Right lung (tissue), 2 donors: ENCODE measurements at regions not wholly inside any gene's neighbourhood (a gene's known extent, or its start where the extent isn't known, plus 50 kb on each side); places are given as distances from the start of the nearest gene placed in this dataset.
"Not testable (repeated sequence)": the region's sequence is repeated elsewhere in the genome, so short reads cannot be mapped to it uniquely, and the experiment has no call there.

ENCODE experiments used
- DNase-seq, 2 donors: peaks; one replicate each; pipeline ENCODE4 v3.0.0-alpha.2; 2013

- DNase-seq = no peak
Measured at GRCh38 chr15:38614621-38615020, 50.0 kb upstream of the RASGRP1 start.

DNA sequence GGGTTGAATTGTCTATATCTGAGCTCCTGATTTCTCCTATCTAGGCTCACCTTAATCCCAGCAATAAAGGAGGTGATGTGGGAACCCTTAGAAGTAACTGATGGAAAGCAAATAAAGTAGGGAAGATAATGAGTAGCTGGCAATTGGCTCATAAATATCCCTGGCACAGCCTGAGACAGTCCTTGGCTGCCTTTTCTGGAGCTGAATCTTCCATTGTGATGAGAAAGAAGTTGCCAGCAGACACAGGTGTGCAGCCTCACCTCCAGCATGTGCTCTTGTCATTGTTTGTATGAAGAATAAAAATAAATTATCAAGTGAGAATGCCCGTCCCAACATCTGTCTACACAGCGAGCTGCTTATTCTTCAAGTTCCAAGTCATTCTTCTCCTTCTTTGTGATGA is 53.2 kb upstream of the RASGRP1 start:
- DNase-seq = no peak

DNA sequence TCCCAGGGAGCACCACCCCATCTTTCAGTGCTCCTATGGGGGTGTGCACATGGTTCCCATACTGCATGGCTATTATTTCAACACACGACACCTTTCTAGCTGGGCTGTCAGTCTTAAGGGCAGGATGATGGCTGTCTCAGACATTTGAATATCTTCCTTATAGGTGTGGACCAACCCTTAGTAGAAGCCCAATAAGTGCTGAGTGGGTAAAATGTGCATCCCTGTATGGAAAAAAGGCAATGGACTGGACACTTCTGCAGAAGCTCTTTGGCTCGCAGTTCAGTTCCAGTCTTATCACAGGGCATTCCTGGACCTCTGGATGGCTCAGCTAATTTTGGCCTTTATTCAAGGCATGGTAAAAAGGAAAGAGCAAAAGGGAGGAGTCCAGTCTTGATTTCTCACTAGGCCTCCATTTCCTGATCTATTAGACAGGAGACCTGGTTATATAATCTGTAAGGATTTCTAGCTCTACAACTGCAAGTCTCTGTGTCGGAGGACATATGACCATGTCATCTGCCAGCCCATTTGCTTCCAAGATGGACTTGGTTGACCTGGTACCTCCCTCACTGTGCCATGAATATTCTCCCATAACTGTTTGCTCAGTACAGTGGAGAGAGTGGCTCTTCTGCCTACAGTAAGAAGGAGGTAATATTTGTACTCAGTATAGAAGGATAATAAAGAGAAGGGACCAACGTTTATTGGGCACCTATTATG is 53.8 kb upstream of the RASGRP1 start:
- no peak for DNase-seq

DNA sequence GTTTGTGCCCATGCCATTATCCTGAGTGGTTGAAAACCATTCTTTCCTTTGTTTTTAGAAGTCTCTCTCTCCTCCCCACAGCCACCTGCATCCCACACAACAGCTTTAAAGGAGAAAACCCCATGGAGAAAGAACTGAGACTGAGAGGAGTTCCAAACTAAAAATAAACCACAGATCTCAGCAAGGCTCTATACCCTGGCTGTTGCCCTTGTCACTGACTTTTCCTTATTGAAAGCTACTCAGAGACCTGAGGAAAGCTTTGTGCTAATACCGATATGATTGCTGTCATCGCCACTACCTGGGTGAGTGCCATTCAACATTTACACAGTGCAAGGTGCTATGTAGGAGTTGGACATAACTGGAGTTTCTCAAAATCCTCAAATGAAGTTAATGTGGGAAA is 55.5 kb upstream of the RASGRP1 start:
- no peak for DNase-seq

- no peak for DNase-seq
Measured at GRCh38 chr15:38620851-38621594, 56.4 kb upstream of the RASGRP1 start.

GRCh38 chr15:38622304-38622703 is 57.7 kb upstream of the RASGRP1 start:
- DNase-seq = no peak

DNA sequence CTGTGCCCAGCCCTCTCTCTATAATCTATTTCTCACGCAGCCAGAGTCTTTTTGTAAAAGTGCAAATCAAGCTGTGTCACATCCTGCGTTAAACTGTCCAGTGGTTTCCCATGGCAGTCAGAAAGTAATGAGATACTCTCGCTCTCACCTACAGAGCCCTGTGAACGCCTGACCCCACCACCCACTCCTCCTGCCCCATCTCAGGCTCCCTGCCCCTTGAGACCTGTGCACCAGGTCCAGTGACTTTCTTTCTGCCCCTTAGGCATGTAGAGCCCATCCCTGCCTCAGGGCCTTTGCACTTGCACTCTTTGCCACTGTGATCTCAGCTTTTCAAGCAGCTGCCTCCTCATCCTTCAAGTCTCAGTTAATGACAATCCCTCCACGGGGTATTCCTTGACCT is 58.3 kb upstream of the RASGRP1 start:
- DNase-seq = no peak

DNA sequence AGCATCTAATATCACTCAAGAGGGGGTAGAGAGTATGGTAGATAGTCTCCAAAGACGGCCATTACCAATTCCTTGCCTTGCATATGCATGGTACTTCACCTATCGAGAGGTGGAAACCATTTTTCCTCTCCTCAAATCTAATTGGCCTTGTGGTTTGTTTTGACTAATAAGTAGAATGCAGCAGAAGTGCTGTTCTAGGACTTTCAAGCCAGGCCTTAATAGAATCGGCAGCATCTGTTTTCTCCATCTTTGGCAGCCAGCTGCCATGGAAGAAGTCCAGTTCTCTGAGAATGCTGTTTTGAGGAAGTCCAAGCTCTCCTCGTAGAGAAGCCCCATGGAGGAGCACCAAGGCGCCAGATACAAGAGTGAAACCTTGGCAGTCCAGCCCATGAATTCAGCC is 59.1 kb upstream of the RASGRP1 start:
- DNase-seq = peak in 1 of 2 donors; percentile 11

DNA sequence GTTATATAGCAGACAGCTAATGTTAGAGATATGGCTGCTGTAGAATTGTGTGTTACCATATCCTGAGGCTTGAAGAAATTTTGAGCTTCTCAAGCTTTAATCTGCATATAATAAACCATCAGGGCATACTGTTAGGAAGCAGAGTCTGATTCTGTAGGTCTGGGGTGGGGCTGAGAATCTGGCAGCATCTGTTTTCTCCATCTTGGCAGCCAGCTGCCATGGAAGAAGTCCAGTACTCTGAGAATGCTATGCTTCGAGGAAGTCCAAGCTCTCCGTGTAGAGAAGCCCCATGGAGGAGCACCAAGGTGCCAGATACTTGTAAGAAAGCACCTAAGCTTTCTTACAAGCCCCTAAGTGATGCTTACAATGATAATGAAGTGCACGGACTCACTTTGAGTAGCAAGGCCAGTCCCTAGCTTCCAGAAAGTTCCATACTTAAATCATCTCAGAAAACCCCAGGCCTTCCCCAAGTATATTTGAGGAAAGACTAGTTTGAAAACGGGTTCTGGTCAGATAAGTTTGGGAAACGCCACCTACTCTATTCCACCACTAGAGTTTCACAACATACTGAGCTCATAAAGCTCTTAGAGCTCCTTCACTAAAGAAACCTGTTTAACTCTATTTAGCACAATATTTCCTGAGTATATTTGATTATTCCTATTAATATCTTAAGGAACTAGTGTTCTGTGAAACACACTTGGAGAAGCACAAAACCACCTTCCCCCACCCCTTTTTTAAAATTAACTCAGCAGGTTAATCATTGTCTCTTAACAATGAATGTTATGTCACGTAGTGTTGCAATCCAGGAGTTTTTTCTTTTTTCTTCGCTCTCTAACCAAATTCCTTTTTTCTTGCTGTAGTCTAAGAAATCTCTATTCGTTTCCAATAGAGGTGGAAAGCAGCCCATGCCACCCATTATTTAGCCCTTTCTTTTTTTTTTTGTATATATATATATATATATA is 59.9 kb upstream of the RASGRP1 start:
- peak in 1 of 2 donors; percentile 12 for DNase-seq

- no peak for DNase-seq
Measured at GRCh38 chr15:38625886-38626285, 61.3 kb upstream of the RASGRP1 start.

GRCh38 chr15:38626443-38627050 is 61.9 kb upstream of the RASGRP1 start:
- DNase-seq = no peak

DNA sequence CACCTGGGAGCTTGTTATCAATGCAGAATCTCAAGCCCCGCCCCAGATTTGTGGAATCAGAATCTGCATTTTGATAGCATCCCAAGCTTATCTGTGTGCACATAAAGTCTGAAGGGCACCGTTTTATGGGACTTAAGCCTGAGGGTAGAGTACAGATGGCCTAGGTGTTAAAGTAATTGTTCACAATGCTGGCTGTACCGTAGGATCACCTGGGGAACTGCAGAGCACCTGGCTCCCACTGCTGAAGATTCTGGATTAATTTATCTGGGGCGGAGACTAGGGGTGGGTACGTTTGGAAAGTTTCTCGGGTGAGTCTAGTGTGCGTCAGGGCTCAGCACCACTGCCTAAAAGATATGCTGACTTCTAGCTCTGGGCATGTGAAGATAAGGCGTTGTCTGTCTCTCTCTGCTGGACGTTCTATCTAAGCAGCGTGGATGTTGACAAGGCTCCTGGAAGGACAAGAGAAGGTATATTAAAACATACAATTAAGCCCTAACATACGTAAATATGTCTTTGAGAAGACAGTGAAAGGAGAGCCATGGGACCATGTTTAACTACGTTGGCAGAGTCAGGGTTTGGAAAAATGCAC is 63.2 kb upstream of the RASGRP1 start:
- no peak for DNase-seq

DNA sequence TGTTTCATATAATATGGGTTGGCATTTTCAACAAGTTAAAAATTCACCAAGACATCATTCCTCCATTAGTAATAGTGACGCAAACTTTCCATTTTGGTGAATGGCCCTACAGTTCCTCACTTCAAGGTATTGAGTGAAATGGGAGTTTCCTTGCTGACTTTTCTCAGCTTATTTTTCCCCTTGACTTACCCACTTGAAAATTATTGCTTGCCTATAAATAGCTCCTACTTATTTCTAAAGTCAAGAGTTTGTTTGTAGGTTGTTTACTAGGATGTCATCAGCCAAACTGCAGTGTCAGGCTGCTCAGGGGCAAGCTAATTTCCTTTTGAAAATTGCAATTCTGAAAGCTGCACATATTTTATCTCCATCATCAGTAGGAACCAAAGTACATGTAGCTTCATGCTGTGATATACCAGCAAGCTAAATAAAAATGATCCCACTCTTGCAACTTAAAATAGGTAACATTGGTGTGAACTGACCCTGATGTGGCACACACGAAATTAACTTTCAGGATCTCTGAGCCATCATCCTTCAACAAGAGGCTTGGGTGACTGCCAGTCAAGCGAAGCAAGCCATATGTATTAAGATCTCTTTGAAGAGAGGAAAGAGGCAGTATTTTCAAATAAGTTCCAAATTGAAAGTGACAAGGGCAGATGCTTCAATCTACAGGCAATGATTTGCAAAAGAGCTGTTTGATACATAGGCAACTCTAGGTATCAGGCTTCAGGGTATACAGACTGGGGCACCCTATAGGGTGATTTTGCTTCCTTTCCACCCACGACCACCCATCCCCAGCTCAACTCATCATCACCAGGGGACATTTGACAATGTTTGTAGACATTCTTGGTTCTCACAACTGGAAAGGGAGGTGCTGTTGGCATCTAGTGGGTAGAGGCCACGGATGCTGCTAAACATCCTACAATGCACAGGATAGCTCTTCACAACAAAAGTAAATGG is 66.8 kb upstream of the RASGRP1 start:
- no peak for DNase-seq

- no peak for DNase-seq
Measured at GRCh38 chr15:38635170-38635569, 70.6 kb upstream of the RASGRP1 start.

DNA sequence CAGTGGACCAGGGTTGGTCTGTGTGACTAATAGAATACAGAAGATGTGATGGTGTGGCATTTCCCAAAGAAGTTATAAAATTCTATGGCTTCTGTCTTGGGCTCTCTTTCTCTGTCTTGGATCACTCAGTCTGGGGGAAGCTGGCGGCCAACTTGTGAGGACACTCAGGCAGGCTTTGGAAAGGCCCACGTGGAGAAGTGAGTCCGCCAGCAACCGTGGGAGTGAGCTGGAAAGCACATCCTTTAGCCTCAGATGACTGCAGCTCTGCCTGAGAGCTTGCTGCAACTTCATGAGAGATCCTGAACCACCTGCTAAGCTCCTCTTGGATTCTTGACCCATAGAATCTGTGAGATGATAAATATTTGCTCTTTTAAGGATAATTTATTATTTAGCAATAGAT is 72.0 kb upstream of the RASGRP1 start:
- DNase-seq = no peak

- DNase-seq = no peak
Measured at GRCh38 chr15:38638126-38638525, 73.5 kb upstream of the RASGRP1 start.

DNA sequence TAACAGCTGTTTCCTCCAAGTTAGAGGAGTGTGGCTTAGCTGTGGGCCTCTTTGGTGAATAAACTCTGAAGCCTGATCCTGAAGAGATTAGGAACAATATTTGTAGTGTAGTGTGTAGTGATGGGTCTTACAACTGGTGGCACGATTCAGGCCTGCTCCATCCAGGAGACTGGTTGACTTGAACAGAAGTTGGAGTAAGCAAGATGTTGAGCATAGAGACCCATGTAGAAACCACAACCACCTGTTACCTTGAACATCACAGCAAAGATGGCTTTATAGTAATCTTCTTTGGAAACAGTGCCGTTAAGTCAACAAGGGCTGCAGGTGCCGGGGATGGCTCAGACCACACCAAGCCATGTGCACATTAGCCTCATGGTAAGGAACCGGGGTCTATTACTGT is 74.2 kb upstream of the RASGRP1 start:
- DNase-seq = no peak

DNA sequence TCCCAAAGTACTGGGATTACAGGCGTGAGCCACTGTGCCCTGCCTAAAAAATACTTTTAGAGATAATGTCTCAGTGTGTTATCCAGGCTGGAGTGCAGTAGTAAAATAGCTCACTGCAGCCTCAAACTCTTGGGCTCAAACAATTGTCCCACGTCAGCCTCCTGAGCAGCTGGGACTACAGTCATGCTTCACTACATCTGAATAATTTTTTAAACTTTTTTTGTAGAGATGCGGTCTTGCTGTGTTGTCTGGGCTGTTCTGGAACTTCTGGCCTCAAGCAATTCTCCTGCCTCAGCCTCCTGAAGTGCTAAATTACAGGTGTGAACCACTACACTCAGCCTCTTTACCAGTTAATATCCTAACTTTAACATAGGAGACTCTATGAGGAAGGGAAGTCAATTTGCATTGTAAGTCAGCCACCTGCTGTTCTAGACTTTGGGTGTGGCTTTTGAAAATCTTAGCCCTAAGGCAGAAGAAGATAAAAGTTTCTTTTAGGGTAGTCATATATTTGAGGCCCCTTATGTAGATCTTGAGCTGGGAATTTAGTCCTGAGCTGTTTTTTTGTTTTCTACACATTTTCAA is 78.2 kb upstream of the RASGRP1 start:
- DNase-seq = no peak

GRCh38 chr15:38644353-38644752 is 79.7 kb upstream of the RASGRP1 start:
- DNase-seq = not testable (repeated sequence)

- no peak for DNase-seq
Measured at GRCh38 chr15:38646716-38647115, 82.1 kb upstream of the RASGRP1 start.
